GM21381 (cell line): ENCODE measurements at regions not wholly inside any gene's neighbourhood (a gene's known extent, or its start where the extent isn't known, plus 50 kb on each side); places are given as distances from the start of the nearest gene placed in this dataset.
"Not testable (repeated sequence)": the region's sequence is repeated elsewhere in the genome, so short reads cannot be mapped to it uniquely, and the experiment has no call there.

Experiments
- ATAC-seq: cut with Tn5 transposase; IDR thresholded peaks from one replicate; pipeline ENCODE4 v1.9.1; 2021; ENCODE audit warnings: mild to moderate bottlenecking, moderate library complexity; ENCODE audit not compliant: unreplicated experiment

GRCh38 chr4:115678425-115678941, 565.1 kb upstream of the NDST4 start:
- ATAC-seq, result no peak

GRCh38 chr4:115675719-115676118, 562.3 kb upstream of the NDST4 start:
- no peak for ATAC-seq

- no peak for ATAC-seq
Measured at GRCh38 chr4:115674485-115674884, 561.1 kb upstream of the NDST4 start.

- no peak for ATAC-seq
Measured at GRCh38 chr4:115671581-115671980, 558.2 kb upstream of the NDST4 start.

- no peak for ATAC-seq
Measured at GRCh38 chr4:115670930-115671329, 557.5 kb upstream of the NDST4 start.

GRCh38 chr4:115668396-115668795, 555.0 kb upstream of the NDST4 start:
- ATAC-seq, result no peak

- no peak for ATAC-seq
Measured at GRCh38 chr4:115664285-115664684, 550.9 kb upstream of the NDST4 start.

- ATAC-seq, result no peak
Measured at GRCh38 chr4:115660465-115660864, 547.0 kb upstream of the NDST4 start.

GRCh38 chr4:115657991-115658650, 544.7 kb upstream of the NDST4 start:
- ATAC-seq, result no peak

GRCh38 chr4:115655626-115656025, 542.2 kb upstream of the NDST4 start:
- ATAC-seq, result no peak

GRCh38 chr4:115648786-115649185, 535.4 kb upstream of the NDST4 start:
- no peak for ATAC-seq

GRCh38 chr4:115629270-115629669, 515.9 kb upstream of the NDST4 start:
- no peak for ATAC-seq

GRCh38 chr4:115609631-115610030, 496.2 kb upstream of the NDST4 start:
- ATAC-seq, result no peak

GRCh38 chr4:115607311-115607710, 493.9 kb upstream of the NDST4 start:
- ATAC-seq, result no peak

- ATAC-seq, result no peak
Measured at GRCh38 chr4:115596265-115597001, 483.0 kb upstream of the NDST4 start.

- ATAC-seq, result no peak
Measured at GRCh38 chr4:115580901-115581300, 467.5 kb upstream of the NDST4 start.

- ATAC-seq, result no peak
Measured at GRCh38 chr4:115575851-115576250, 462.4 kb upstream of the NDST4 start.

- no peak for ATAC-seq
Measured at GRCh38 chr4:115562506-115562905, 449.1 kb upstream of the NDST4 start.

GRCh38 chr4:115548123-115548522, 434.7 kb upstream of the NDST4 start:
- ATAC-seq, result no peak

GRCh38 chr4:115537387-115537786, 424.0 kb upstream of the NDST4 start:
- no peak for ATAC-seq

GRCh38 chr4:115529126-115529525, 415.7 kb upstream of the NDST4 start:
- no peak for ATAC-seq

GRCh38 chr4:115519476-115519875, 406.1 kb upstream of the NDST4 start:
- ATAC-seq, result not testable (repeated sequence)
